K562 (cell line): ENCODE measurements at regions not wholly inside any gene's neighbourhood (a gene's known extent, or its start where the extent isn't known, plus 50 kb on each side); places are given as distances from the start of the nearest gene placed in this dataset.
A peak's percentile ranks its signal among the peaks of the same experiment; 100 is the strongest.

Experiments
- ATAC-seq: fragments of 200-7000 bp; cut with Tn5 transposase; 3 replicates; pipeline ENCODE4 v1.9.1; 2020; ENCODE audit warnings: moderate library complexity
- BruUV-seq: library from RNA; stranded (reverse); fragments of 400-500 nt; replicated peaks from 2 replicates; lab custom pipeline; 2021; lab: Mats Ljungman, UMichigan
- CTCF ChIA-PET: fragments of 300-600 bp; formaldehyde crosslinking; extraction: SDS; loops from one replicate; lab custom pipeline; 2021; ENCODE audit warnings: low intra/inter-chr PET ratio; lab: Yijun Ruan, JAX
- POLR2A ChIA-PET: fragments of 300-600, 350-650 bp; sonication (Branson Sonifier 250); formaldehyde crosslinking; extraction: SDS; loops from one replicate; lab custom pipeline; 2021; ENCODE audit warnings: antibody characterized with exemption, inconsistent platforms; lab: Yijun Ruan, JAX
- DNase-seq, 4 experiments: peaks; one replicate each; pipeline versions ENCODE4 v3.0.0 to v3.0.0-alpha.2; 2011 to 2018; ENCODE audit warnings: low spot score in 3 of 4, mixed read lengths in 3 of 4; ENCODE audit errors: extremely low read depth in 1 of 4
- FAIRE-seq: peaks from 2 replicates; lab custom pipeline; 2011; peaks lifted over from hg19 to GRCh38; lab: Jason Lieb, UNC
- H2AFZ ChIP-seq: 2 replicates; pipeline ENCODE4 v1.6.0; 2011; ENCODE audit warnings: low read depth, low read length, control low read depth, inconsistent platforms
- H3K27ac ChIP-seq: fragments of 200-600 bp; 3 replicates; pipeline ENCODE4 v1.8.0; 2011; ENCODE audit warnings: low read depth, mild to moderate bottlenecking, control low read depth, inconsistent platforms, low read length, moderate library complexity, mixed read lengths; ENCODE audit errors: extremely low read depth
- H3K27me3 ChIP-seq, 2 experiments: fragments of 300-600 bp in 1 of 2; 2 replicates in 1 of 2; 3 replicates in 1 of 2; pipeline versions ENCODE4 v1.6.0 to v1.8.0; 2011; ENCODE audit warnings: inconsistent platforms in 2 of 2, low read length in 2 of 2, mild to moderate bottlenecking in 1 of 2, mixed read lengths in 1 of 2, moderate library complexity in 1 of 2; ENCODE audit not compliant: control insufficient read depth in 2 of 2, insufficient read depth in 2 of 2
- H3K36me3 ChIP-seq: fragments of 300-600 bp; 3 replicates; pipeline ENCODE4 v1.8.0; 2011; ENCODE audit warnings: mild to moderate bottlenecking, low read length, inconsistent platforms; ENCODE audit not compliant: control insufficient read depth, insufficient read depth
- H3K4me1 ChIP-seq, 2 experiments: fragments of 200-600 bp in 1 of 2; replicated peaks in 1 of 2; 2 replicates in 1 of 2; 3 replicates in 1 of 2; pipeline versions ENCODE4 v1.5.1 to v1.8.0; 2011; ENCODE audit warnings: inconsistent platforms in 2 of 2, low read length in 2 of 2, mild to moderate bottlenecking in 1 of 2, mixed read lengths in 1 of 2, moderate library complexity in 1 of 2; ENCODE audit not compliant: control insufficient read depth in 2 of 2, insufficient read depth in 2 of 2
- H3K4me2 ChIP-seq: 2 replicates; pipeline ENCODE4 v1.6.1; 2011; ENCODE audit warnings: low read length, control low read depth, inconsistent platforms, mixed read lengths; ENCODE audit not compliant: insufficient read depth
- H3K4me3 ChIP-seq: fragments of 200-600 bp; sonication (generic), shearing (Covaris generic); 2 replicates; pipeline ENCODE4 v1.5.1; 2016; ENCODE audit warnings: control low read depth, inconsistent platforms
- H3K79me2 ChIP-seq: fragments of 200-600 bp; 3 replicates; pipeline ENCODE4 v1.8.0; 2011; ENCODE audit warnings: low read length, inconsistent platforms; ENCODE audit not compliant: control insufficient read depth, insufficient read depth
- H3K9ac ChIP-seq, 2 experiments: 2 replicates each; pipeline versions ENCODE4 v1.6.0 to v1.6.1; 2011; ENCODE audit warnings: low read depth in 2 of 2, low read length in 2 of 2, control low read depth in 1 of 2, inconsistent platforms in 1 of 2, mild to moderate bottlenecking in 1 of 2, mixed read lengths in 1 of 2; ENCODE audit not compliant: insufficient read depth in 1 of 2
- H3K9me1 ChIP-seq: one replicate; pipeline ENCODE4 v1.6.0; 2011; ENCODE audit warnings: inconsistent platforms, mild to moderate bottlenecking, low read length, moderate library complexity; ENCODE audit not compliant: control insufficient read depth, insufficient read depth
- H3K9me3 ChIP-seq: replicated peaks from 2 replicates; pipeline ENCODE4 v1.5.1; 2011; ENCODE audit warnings: low read depth, low read length, inconsistent platforms; ENCODE audit not compliant: control insufficient read depth, insufficient read depth
- H4K20me1 ChIP-seq: replicated peaks from 2 replicates; pipeline ENCODE4 v1.6.1; 2011; ENCODE audit warnings: low read length, inconsistent platforms, mixed read lengths; ENCODE audit not compliant: control insufficient read depth, insufficient read depth
- ADNP ChIP-seq: fragments of 200-800 bp; sonication (Bioruptor generic); IDR thresholded peaks from 2 replicates; pipeline ENCODE4 v1.6.1; 2016; ENCODE audit warnings: missing genetic modification characterization, missing compliant biosample characterization
- BCOR ChIP-seq: fragments of 450-650 bp; IDR thresholded peaks from 2 replicates; pipeline ENCODE4 v1.6.1; 2016
- ESRRA ChIP-seq: fragments of 450-650 bp; IDR thresholded peaks from 2 replicates; pipeline ENCODE4 v1.6.1; 2014; ENCODE audit warnings: low read depth, mild to moderate bottlenecking, moderate library complexity, borderline replicate concordance
- HMG20B ChIP-seq: fragments of 250-450 bp; sonication (Bioruptor Pico); IDR thresholded peaks from 2 replicates; pipeline ENCODE4 v1.5.0; 2021; ENCODE audit warnings: mild to moderate bottlenecking
- KDM1A ChIP-seq, 2 experiments: fragments of 450-650 bp; IDR thresholded peaks; 2 replicates each; pipeline ENCODE4 v1.6.1; 2016; ENCODE audit warnings: mild to moderate bottlenecking in 2 of 2
- MECOM ChIP-seq: fragments of 250-450 bp; sonication (Bioruptor Pico); IDR thresholded peaks from 2 replicates; pipeline ENCODE4 v1.8.0; 2022; ENCODE audit warnings: inconsistent platforms
- RBBP5 ChIP-seq: fragments of 200-600 bp; sonication (generic); IDR thresholded peaks from 2 replicates; pipeline ENCODE4 v1.6.1; 2012; ENCODE audit warnings: borderline replicate concordance, mild to moderate bottlenecking, low read length, control low read depth, inconsistent platforms; ENCODE audit not compliant: insufficient read depth, poor library complexity, severe bottlenecking
- RBFOX2 ChIP-seq: fragments of 200-400 bp; formaldehyde crosslinking; IDR thresholded peaks from 2 replicates; pipeline ENCODE4 v1.6.1; 2017; ENCODE audit warnings: low read depth, mild to moderate bottlenecking, low read length, moderate library complexity
- RBM25 ChIP-seq: fragments of 200-400 bp; formaldehyde crosslinking; IDR thresholded peaks from 2 replicates; pipeline ENCODE4 v1.6.1; 2018; ENCODE audit warnings: low read length, low read depth, moderate library complexity; ENCODE audit not compliant: severe bottlenecking
- RCOR1 ChIP-seq, 2 experiments: IDR thresholded peaks; 2 replicates each; pipeline ENCODE4 v1.6.1; 2012; ENCODE audit warnings: low read depth in 2 of 2, low read length in 2 of 2, borderline replicate concordance in 1 of 2, improper control_type of control experiment in 1 of 2
- SMARCA5 ChIP-seq: fragments of 450-650 bp; IDR thresholded peaks from 2 replicates; pipeline ENCODE4 v1.6.1; 2016
- U2AF2 ChIP-seq: fragments of 200-400 bp; formaldehyde crosslinking; optimal IDR thresholded peaks from 2 replicates; pipeline ENCODE3; 2017; ENCODE audit warnings: low read depth, mild to moderate bottlenecking, low read length
- WGBS: fragments of 100-300 bp; shearing (Covaris generic); methylation state at CpG from one replicate; pipeline ENCODE4 v1.1.6; 2016; ENCODE audit warnings: low coverage, mixed read lengths; ENCODE audit not compliant: insufficient coverage; ENCODE audit errors: missing lambda C conversion rate; 5-methylcytosine and 5-hydroxymethylcytosine counted together
- in situ Hi-C: fragments of 300-500 bp; cut with MboI; formaldehyde crosslinking; loops from 4 replicates; pipeline ENCODE4 v1.15.0; 2018; ENCODE audit warnings: inconsistent platforms, mixed read lengths
- intact Hi-C: fragments of 100-400 bp; cut with micrococcal nuclease; formaldehyde crosslinking; loops from 2 replicates; pipeline ENCODE4 v1.14.2; 2022
- TF ChIP-seq, protein P1 (sequence below), 2 experiments: fragments of 450-650 bp; formaldehyde crosslinking in 1 of 2; IDR thresholded peaks; 2 replicates each; pipeline versions ENCODE4 v1.4.0 to v1.6.1; 2014 to 2020; ENCODE audit warnings: mild to moderate bottlenecking in 2 of 2, borderline replicate concordance in 1 of 2, low read depth in 1 of 2

- Histone ChIP-seq H3K79me2 (peaks cover 68% of the 10 kb centered on the region), H3K9me1 (no peaks in the 10 kb centered on the region), H3K9me3 (no peaks in the 10 kb centered on the region), H3K4me3 (peak overlapping the region; percentile 71), H3K27me3 (no peaks in the 10 kb centered on the region), H4K20me1 (peaks cover 13% of the 10 kb centered on the region; the same call in 1 of the 2 replicates), H3K9ac (peak overlapping the region; percentile 66 to 87), H3K27ac (peak overlapping the region; percentile 80), H3K36me3 (no peaks in the 10 kb centered on the region), H3K4me2 (peak overlapping the region; percentile 82), H2AFZ (no peak overlapping the region), H3K4me1 (peaks cover 6 to 41% of the 10 kb centered on the region in 2 experiments; a peak in 4 of 5 replicates)
- FAIRE-seq (no peak), ATAC-seq (peak; percentile 5), DNase-seq (peak in 1 of 4 experiments; percentile 9)
- TF ChIP-seq RBFOX2, result peak; percentile 21; the same call in 1 of the 2 replicates
- TF ChIP-seq HMG20B (CRISPR knock-in tag), result no peak
- peak; percentile 78 for TF ChIP-seq ESRRA
- 0 out of 4 replicates have a peak, but pooled peaks of 1 of the 2 experiments have one; percentile 40 for TF ChIP-seq RCOR1 (IDR thresholded peaks at IDR 0.05; ENCODE audit: borderline replicate concordance in 1 of 2, low read depth in 2 of 2, low read length in 2 of 2)
- peak; percentile 84 for TF ChIP-seq RBM25
- peak; percentile 38 for TF ChIP-seq RBBP5
- TF ChIP-seq ADNP, result peak; percentile 81
- TF ChIP-seq MECOM (CRISPR knock-in tag), result no peak
- TF ChIP-seq U2AF2, result no peak
- TF ChIP-seq, protein P1, sequence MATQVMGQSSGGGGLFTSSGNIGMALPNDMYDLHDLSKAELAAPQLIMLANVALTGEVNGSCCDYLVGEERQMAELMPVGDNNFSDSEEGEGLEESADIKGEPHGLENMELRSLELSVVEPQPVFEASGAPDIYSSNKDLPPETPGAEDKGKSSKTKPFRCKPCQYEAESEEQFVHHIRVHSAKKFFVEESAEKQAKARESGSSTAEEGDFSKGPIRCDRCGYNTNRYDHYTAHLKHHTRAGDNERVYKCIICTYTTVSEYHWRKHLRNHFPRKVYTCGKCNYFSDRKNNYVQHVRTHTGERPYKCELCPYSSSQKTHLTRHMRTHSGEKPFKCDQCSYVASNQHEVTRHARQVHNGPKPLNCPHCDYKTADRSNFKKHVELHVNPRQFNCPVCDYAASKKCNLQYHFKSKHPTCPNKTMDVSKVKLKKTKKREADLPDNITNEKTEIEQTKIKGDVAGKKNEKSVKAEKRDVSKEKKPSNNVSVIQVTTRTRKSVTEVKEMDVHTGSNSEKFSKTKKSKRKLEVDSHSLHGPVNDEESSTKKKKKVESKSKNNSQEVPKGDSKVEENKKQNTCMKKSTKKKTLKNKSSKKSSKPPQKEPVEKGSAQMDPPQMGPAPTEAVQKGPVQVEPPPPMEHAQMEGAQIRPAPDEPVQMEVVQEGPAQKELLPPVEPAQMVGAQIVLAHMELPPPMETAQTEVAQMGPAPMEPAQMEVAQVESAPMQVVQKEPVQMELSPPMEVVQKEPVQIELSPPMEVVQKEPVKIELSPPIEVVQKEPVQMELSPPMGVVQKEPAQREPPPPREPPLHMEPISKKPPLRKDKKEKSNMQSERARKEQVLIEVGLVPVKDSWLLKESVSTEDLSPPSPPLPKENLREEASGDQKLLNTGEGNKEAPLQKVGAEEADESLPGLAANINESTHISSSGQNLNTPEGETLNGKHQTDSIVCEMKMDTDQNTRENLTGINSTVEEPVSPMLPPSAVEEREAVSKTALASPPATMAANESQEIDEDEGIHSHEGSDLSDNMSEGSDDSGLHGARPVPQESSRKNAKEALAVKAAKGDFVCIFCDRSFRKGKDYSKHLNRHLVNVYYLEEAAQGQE (IDR thresholded peaks at IDR 0.05; ENCODE audit: borderline replicate concordance), result peak; percentile 47
- TF ChIP-seq, protein P1 (CRISPR knock-in tag; IDR thresholded peaks at IDR 0.05; ENCODE audit: low read depth), result no peak
- TF ChIP-seq SMARCA5, result peak; percentile 34; the same call in 1 of the 2 replicates
- TF ChIP-seq KDM1A (IDR thresholded peaks at IDR 0.05), result peak; percentile 65 to 76
- peak; percentile 89 for TF ChIP-seq BCOR
- in situ Hi-C loops (no loop called here), intact Hi-C loops (no loop called here)
- CTCF ChIA-PET, result no interaction called here
- POLR2A ChIA-PET, result interaction anchor here (0.5 to 1.1 kb wide), 6 partner anchors 12 to 142 kb away, joined by 3 to 5 read pairs (median 3); no protein-coding TSS in a partner anchor
- no TSS peak for BruUV-seq
- 23% methylated on average over 14 of the region's 14 CpGs for WGBS
These were observed 161.8 kb upstream of the GRK3 start for GRCh38 chr22:25402501-25403283.
